B cell (primary cell): ENCODE measurements at regions not wholly inside any gene's neighbourhood (a gene's known extent, or its start where the extent isn't known, plus 50 kb on each side); places are given as distances from the start of the nearest gene placed in this dataset.

Source experiments
- CTCF ChIP-seq: fragments of 200-600 bp; IDR thresholded peaks from one replicate; pipeline ENCODE4 v1.8.0; 2022; ENCODE audit warnings: antibody characterized with exemption, mild to moderate bottlenecking
- EZH2 ChIP-seq: IDR thresholded peaks from 2 replicates; pipeline ENCODE4 v1.6.1; 2012; ENCODE audit warnings: borderline replicate concordance, low read depth, mild to moderate bottlenecking, moderate library complexity, low read length; ENCODE audit not compliant: insufficient read depth, poor library complexity, severe bottlenecking

GRCh38 chr7:4574851-4575250 is 107.2 kb upstream of the FOXK1 start:
- TF ChIP-seq EZH2 (no peak), CTCF (no peak)
